Neuron (in vitro differentiated cells): ENCODE measurements at regions not wholly inside any gene's neighbourhood (a gene's known extent, or its start where the extent isn't known, plus 50 kb on each side); places are given as distances from the start of the nearest gene placed in this dataset.
"Not testable (repeated sequence)": the region's sequence is repeated elsewhere in the genome, so short reads cannot be mapped to it uniquely, and the experiment has no call there.

Experiments
- H2AFZ ChIP-seq: one replicate; pipeline ENCODE4 v1.6.1; 2013; ENCODE audit warnings: low read depth, mild to moderate bottlenecking, inconsistent platforms, low read length, moderate library complexity
- H3K27me3 ChIP-seq: one replicate; pipeline ENCODE4 v1.6.1; 2013; ENCODE audit warnings: low read length; ENCODE audit not compliant: insufficient read depth
- H3K36me3 ChIP-seq: one replicate; pipeline ENCODE4 v1.6.1; 2013; ENCODE audit warnings: low read length; ENCODE audit not compliant: insufficient read depth
- H3K4me1 ChIP-seq: one replicate; pipeline ENCODE4 v1.6.1; 2013; ENCODE audit warnings: low read length; ENCODE audit not compliant: insufficient read depth
- H3K4me3 ChIP-seq: 2 replicates; pipeline ENCODE4 v1.5.1; 2013; ENCODE audit warnings: mild to moderate bottlenecking, low read length, moderate library complexity
- H3K9me3 ChIP-seq: one replicate; pipeline ENCODE4 v1.6.1; 2013; ENCODE audit warnings: low read length

DNA sequence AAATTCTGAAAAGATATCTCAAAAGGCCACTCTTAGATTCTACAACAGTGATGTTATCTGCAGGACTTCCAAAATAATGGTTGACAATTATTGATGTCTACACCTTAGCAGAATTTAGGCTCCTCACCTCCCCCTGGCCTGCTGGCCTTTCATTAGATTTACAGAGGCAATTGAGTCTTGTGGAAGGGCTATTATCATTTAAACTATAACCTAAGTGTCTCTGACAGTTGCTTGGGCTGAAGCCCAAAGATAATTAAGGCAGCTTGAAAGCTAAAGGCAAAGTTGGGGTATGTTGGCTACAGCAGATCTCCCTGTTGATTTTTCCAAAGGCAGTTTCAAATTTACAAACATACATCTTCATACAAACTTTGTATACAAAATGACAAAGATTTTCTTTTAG is 912.3 kb downstream of the TAF11L14 start:
- no peak overlapping the region for H3K4me3 ChIP-seq
- no peaks in the 10 kb centered on the region for H3K27me3 ChIP-seq
- H2AFZ ChIP-seq = no peak overlapping the region
- no peaks in the 10 kb centered on the region for H3K4me1 ChIP-seq
- no peaks in the 10 kb centered on the region for H3K36me3 ChIP-seq
- H3K9me3 ChIP-seq = no peaks in the 10 kb centered on the region

GRCh38 chr5:18551716-18552115 is 917.5 kb downstream of the TAF11L14 start:
- H3K27me3 ChIP-seq = no peaks in the 10 kb centered on the region
- H2AFZ ChIP-seq = no peak overlapping the region
- no peaks in the 10 kb centered on the region for H3K9me3 ChIP-seq
- no peaks in the 10 kb centered on the region for H3K36me3 ChIP-seq
- H3K4me1 ChIP-seq = no peaks in the 10 kb centered on the region
- no peak overlapping the region for H3K4me3 ChIP-seq

GRCh38 chr5:18553269-18553668 is 919.0 kb downstream of the TAF11L14 start:
- Histone ChIP-seq H3K4me3 (no peak overlapping the region), H3K4me1 (no peaks in the 10 kb centered on the region), H3K27me3 (no peaks in the 10 kb centered on the region), H2AFZ (no peak overlapping the region), H3K36me3 (no peaks in the 10 kb centered on the region), H3K9me3 (no peaks in the 10 kb centered on the region)

DNA sequence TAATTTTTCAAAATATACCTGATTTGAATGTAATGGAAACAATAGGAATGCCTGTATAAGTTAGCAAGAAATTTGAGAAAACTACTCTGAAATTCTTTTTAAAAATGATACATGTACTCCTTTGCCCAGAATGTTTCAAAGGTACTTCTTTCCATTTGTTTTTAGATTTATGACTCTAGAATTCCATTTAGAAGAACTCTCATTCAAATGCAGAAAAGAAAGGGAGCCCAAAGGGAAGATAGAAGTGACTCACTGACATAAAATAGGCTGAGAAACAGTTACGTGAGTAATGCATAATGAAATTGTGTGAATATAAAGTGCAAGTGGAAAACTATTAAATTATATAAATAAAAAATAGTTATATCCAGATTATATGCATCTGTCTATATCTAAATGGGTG is 926.3 kb downstream of the TAF11L14 start:
- Histone ChIP-seq H3K9me3 (no peaks in the 10 kb centered on the region), H3K4me1 (no peaks in the 10 kb centered on the region), H2AFZ (no peak overlapping the region), H3K27me3 (no peaks in the 10 kb centered on the region), H3K36me3 (no peaks in the 10 kb centered on the region), H3K4me3 (no peak overlapping the region)

DNA sequence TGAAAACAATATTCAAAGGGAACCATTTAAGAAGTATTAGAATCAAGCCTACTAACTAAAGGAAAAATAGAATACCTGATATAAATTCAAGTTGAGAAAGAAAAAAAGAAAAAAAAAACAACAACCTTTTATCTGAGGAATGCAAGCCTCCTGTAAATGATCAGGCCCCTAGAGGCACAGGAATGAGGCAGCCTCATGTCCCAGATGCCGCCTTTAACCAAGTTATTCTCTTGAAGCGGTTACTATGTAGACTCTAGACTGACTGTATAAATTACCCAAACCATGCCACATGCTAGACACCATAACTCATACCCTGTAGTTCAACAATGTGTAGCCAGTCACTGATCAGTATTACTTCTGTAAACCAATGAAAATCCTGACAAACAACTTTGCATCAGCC is 929.6 kb downstream of the TAF11L14 start:
- H2AFZ ChIP-seq = no peak overlapping the region
- H3K4me3 ChIP-seq = no peak overlapping the region
- H3K36me3 ChIP-seq = no peaks in the 10 kb centered on the region
- H3K9me3 ChIP-seq = no peaks in the 10 kb centered on the region
- H3K27me3 ChIP-seq = no peaks in the 10 kb centered on the region
- no peaks in the 10 kb centered on the region for H3K4me1 ChIP-seq

- no peaks in the 10 kb centered on the region for H3K4me1 ChIP-seq
- H2AFZ ChIP-seq = no peak overlapping the region
- H3K27me3 ChIP-seq = no peaks in the 10 kb centered on the region
- H3K36me3 ChIP-seq = no peaks in the 10 kb centered on the region
- no peaks in the 10 kb centered on the region for H3K9me3 ChIP-seq
- no peak overlapping the region for H3K4me3 ChIP-seq
These were observed 932.4 kb downstream of the TAF11L14 start for GRCh38 chr5:18566671-18567070.

DNA sequence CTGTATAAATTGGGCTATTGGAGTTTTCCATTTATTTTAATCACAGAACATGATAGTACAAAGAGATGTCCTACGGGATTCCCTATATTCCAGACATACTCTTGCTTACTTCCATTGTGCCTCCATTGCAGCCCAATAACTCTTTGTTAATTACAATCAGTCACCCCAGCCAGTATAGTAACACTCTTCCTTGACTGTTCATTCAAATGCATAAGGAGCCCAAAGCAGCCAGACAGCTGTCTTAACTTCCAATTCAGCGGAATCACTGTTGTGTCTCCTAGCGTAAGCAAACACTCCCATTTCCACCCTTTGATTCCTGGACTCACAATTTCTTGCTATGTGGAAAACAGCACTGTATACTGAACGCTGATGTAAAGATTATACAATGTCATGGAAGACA is 942.3 kb downstream of the TAF11L14 start:
- Histone ChIP-seq H3K27me3 (no peaks in the 10 kb centered on the region), H3K9me3 (no peaks in the 10 kb centered on the region), H3K4me3 (no peak overlapping the region), H2AFZ (no peak overlapping the region), H3K4me1 (no peaks in the 10 kb centered on the region), H3K36me3 (no peaks in the 10 kb centered on the region)

DNA sequence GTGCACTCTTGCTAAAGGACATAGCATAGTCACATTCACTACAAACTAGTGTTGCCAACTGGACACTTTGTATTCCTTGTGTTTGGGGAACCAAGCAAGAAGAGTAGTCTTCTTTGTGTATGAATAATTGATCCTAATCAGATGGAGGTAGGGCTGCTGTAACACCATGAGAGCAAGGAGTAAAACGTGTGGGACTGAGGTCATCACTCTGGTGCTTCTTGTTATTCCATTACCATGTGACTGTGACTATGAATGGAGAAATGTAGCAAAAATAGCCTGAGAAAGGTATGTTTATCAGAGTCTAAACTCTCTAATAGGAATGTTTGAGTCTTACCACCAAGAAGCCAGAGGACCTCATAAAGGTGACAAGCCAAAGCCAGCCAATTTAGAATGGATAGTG is 966.9 kb downstream of the TAF11L14 start:
- Histone ChIP-seq H3K4me1 (no peaks in the 10 kb centered on the region), H3K9me3 (no peaks in the 10 kb centered on the region), H3K36me3 (no peaks in the 10 kb centered on the region), H3K4me3 (no peak overlapping the region), H3K27me3 (no peaks in the 10 kb centered on the region), H2AFZ (no peak overlapping the region)

DNA sequence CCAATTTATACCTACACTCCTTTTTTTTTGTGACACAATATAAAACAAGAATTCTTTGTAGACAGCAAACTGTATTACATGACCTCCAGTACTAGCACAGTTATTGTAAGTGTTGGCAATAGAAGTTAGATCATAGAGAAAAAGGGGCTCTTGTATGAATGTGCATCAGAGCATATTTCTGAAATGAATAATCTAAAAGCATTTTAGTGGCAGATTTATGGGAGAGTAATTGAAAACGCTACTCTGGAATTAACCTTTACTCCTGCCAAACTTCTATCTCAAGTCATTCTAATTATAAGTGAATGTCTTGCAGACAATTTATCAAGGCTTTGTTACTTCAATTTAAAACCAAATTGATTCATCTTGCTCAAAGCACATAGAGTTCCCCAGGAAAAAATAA is 968.1 kb downstream of the TAF11L14 start:
- H3K4me1 ChIP-seq = no peaks in the 10 kb centered on the region
- no peak overlapping the region for H2AFZ ChIP-seq
- H3K4me3 ChIP-seq = no peak overlapping the region
- H3K36me3 ChIP-seq = no peaks in the 10 kb centered on the region
- H3K9me3 ChIP-seq = no peaks in the 10 kb centered on the region
- no peaks in the 10 kb centered on the region for H3K27me3 ChIP-seq

DNA sequence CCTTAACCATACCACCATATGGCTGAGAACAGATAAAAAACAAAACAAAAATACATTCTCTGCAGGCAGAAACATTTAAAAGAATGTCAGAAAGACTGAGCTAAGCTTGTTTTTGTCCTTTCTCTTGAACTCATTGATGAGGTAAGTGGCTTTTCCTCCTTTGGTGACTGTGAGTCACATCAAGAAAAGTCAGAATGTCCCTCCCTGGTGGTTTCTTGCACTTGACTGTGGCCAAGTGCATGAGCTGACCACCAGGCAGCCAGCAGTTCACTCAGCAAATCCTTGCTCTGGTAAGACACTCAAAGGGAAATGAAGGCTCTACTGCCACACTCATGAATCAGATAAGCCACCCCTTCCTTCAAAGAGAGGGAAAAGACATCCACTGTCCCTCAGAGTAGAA is 970.9 kb downstream of the TAF11L14 start:
- Histone ChIP-seq H3K4me3 (no peak overlapping the region), H3K27me3 (no peaks in the 10 kb centered on the region), H3K36me3 (no peaks in the 10 kb centered on the region), H3K4me1 (no peaks in the 10 kb centered on the region), H3K9me3 (no peaks in the 10 kb centered on the region), H2AFZ (no peak overlapping the region)

- H3K36me3 ChIP-seq = no peaks in the 10 kb centered on the region
- no peaks in the 10 kb centered on the region for H3K4me1 ChIP-seq
- no peak overlapping the region for H3K4me3 ChIP-seq
- H3K27me3 ChIP-seq = no peaks in the 10 kb centered on the region
- H3K9me3 ChIP-seq = no peaks in the 10 kb centered on the region
- H2AFZ ChIP-seq = no peak overlapping the region
These were observed 973.3 kb downstream of the TAF11L14 start for GRCh38 chr5:18607570-18607969.

- H3K4me3 ChIP-seq, H3K36me3 ChIP-seq: not testable (repeated sequence)
These were observed 982.9 kb downstream of the TAF11L14 start for GRCh38 chr5:18617191-18617590.

GRCh38 chr5:18630458-18631045 is 996.3 kb downstream of the TAF11L14 start:
- Histone ChIP-seq H3K27me3 (no peaks in the 10 kb centered on the region), H3K9me3 (no peaks in the 10 kb centered on the region), H3K4me1 (no peaks in the 10 kb centered on the region)

More at GRCh38 chr5:18617191-18617590, 982.9 kb downstream of the TAF11L14 start:
- H3K9me3 ChIP-seq, H3K27me3 ChIP-seq, H3K4me1 ChIP-seq, H2AFZ ChIP-seq: not testable (repeated sequence)

DNA sequence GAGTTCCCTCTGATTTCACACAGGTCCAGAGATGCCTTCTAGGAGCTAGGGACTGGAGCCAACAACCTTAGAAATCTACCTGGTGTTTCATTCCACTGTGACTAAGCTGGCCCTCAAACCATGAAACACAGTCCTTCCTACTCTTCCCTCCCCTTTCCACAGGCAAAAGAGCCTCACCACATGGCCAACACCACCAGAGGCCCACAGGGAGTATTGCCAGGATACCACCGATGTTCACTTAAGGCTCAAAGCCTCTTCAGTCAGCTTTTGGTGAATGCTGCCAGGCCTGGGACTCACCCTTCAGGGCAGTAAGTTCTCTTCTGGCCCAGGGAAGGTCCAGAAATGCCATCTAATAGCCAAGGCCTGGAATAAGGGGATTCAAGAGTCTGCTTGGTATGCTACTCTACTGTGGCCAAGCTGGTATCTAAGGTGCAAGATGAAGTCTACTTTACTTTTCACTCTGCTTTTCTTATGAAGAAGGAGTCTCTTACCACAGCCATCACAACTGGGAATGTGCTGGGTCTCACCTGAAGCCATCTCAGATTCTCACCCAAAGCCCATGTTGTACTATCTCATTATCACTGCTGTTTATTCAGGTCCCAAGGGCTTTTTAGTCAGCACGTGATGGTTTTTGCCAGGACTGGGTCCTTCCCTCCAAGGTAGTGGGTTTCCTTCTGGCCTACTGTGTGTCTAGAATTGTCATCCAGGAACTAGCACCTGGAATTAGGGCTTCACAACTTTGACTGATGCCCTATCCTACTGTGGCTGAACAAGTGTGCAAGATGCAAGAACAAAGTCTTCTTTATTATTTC is 1018.4 kb downstream of the TAF11L14 start:
- H3K4me1 ChIP-seq = no peaks in the 10 kb centered on the region
- H3K4me3 ChIP-seq = no peak overlapping the region
- no peaks in the 10 kb centered on the region for H3K36me3 ChIP-seq
- H3K9me3 ChIP-seq = no peaks in the 10 kb centered on the region
- H2AFZ ChIP-seq = no peak overlapping the region
- no peaks in the 10 kb centered on the region for H3K27me3 ChIP-seq

More at GRCh38 chr5:18630458-18631045, 996.3 kb downstream of the TAF11L14 start:
- Histone ChIP-seq H3K4me3 (no peak overlapping the region), H3K36me3 (no peaks in the 10 kb centered on the region), H2AFZ (no peak overlapping the region)
